ENCODE measurements at regions not wholly inside any gene's neighbourhood (a gene's known extent, or its start where the extent isn't known, plus 50 kb on each side); places are given as distances from the start of the nearest gene placed in this dataset.
A peak's percentile ranks its signal among the peaks of the same experiment; 100 is the strongest.
"Not testable (repeated sequence)": the region's sequence is repeated elsewhere in the genome, so short reads cannot be mapped to it uniquely, and the experiment has no call there.

- DNase-seq (ENCODE audit: low spot score): no peak
Measured at GRCh38 chr15:38733331-38733730, 168.7 kb upstream of the RASGRP1 start.

DNA sequence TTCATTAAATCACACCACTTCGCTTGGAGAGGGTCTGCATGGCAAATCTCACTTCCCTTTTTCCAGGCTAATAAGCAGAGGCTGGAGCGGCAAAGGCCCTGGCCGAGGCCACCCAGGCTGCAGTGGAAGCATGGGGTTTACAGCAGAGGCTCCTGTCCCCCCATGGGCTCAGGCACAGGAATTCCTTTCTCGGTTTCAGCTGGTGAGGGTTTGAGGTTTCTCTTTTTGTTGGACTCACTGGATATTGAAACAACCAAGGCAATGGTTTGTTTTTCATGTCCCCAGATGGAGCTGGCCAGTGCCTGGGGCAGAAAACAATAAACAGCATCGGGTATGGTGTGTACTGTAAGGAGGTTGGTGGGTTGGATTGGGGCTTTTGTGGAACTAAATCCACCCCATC lies 175.6 kb upstream of the RASGRP1 start:
- DNase-seq (ENCODE audit: low spot score): no peak

DNA sequence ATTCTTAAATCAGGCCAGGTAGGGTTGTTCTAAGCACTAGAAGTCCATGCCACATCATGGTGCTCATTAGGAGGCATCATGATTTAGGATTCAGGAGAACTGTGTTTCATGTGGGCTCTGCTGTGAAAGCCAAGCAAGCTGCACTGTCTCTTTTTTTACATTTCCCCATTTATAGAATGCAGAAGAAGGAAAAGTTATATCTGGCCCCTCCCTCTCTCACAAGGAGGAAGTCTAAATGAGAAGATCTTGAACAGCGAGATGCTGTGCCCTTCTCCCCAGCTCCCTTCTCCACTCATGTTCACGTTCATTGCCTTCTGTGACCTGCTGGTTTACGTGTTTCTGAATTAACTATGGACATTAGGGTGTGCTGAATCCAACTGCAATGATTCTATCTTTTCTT lies 178.5 kb upstream of the RASGRP1 start:
- no peak for DNase-seq (ENCODE audit: low spot score)

GRCh38 chr15:38745126-38745525 lies 180.5 kb upstream of the RASGRP1 start:
- no peak for DNase-seq (ENCODE audit: low spot score)

DNA sequence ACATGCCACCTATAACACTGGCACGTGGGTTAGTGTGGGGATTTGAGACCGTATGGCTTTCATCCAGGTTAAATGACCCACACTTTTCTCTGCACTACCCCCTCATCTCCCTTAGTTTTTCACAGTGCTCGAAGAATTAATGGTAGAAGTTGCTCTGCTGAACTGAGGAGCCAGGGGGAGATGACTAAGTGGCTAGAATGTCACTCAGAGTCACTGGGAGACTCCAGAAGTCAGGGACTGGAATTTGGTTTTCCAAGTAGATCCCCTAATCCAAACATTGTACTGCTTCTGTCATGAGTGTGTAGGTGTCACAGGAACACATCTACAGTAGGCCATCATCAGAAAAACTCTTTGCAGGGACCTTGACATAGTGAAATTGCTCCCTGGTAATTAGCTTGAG lies 181.0 kb upstream of the RASGRP1 start:
- no peak for DNase-seq (ENCODE audit: low spot score)

GRCh38 chr15:38746211-38746610 lies 181.6 kb upstream of the RASGRP1 start:
- no peak for DNase-seq (ENCODE audit: low spot score)

DNA sequence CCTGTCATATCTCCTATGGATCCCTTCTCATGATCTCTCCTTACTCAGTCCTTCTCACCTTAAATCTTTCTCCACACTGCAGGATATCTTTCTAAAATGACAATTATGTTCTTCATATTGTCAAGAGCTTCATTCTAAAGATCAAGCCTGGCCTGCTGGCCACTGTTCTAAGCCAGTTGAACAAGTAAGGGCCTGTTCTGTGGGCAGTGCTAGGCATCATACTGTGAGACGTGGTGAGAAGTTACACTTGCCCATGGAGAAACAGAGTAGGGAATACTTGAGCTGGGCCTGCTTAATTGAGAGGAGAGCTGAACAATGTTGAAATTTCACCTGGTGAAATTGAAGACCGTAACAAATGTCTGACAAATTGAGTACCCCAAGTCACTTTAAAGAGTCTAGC lies 184.1 kb upstream of the RASGRP1 start:
- no peak for DNase-seq (ENCODE audit: low spot score)

DNA sequence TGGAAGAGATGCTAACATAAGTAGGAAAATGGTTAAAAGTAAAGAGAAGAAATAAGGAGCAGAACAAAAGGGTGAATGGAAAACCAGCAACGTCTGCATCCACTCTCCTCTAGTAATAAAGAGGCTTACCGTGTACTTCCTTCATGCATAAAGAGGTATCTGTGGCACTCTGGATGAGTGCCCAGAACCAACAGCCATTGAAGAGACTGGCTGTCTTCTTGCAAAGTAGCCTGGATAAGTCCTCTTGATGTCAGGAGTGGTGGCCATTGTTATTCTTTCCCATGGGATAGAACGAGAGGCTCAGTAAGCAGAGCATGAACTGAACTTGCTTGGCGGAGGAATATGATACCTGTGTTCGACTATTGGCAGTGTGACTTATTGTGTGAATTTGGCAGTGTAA lies 186.2 kb upstream of the RASGRP1 start:
- no peak for DNase-seq (ENCODE audit: low spot score)

- no peak for DNase-seq (ENCODE audit: low spot score)
Measured at GRCh38 chr15:38755718-38756117, 191.1 kb upstream of the RASGRP1 start.

DNA sequence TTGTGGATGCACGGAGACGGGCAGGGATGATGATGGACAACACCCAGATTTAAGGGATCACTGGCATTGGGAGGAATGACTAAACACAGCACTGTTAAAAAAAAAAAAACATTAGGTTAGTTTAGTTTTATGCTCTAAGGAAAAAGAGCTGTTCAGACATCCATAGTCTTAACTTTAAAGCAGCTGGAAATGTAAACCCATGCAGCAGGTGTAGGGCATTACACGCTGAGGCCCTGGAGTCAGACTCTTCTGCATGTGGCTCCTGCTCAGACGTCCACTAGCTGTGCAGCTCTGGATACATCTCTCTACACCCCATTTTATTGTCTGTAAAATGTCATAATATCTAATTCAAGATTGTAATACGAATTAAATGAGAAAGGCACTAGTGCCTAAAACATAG lies 191.8 kb upstream of the RASGRP1 start:
- DNase-seq (ENCODE audit: low spot score): peak; percentile 6

DNA sequence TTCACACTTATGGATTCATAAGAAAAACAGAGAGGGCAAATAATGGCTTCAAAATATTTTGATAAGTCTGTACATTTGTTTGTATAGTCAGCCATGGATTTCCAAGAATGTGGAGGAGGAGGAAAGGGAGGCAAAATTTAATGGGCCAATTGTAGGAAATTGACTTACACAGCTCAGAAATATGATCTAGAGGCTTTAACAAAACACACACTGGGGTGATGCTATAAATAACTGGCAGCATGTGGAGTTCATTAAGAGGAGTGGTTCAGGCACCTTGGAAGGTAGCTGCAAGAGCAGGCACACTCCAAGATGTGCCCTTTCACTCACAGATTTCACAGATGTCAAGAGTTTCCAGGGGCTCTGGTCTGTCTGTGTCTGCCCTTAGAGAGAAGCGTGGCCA lies 193.4 kb upstream of the RASGRP1 start:
- peak; percentile 33 for DNase-seq (ENCODE audit: low spot score)

GRCh38 chr15:38761681-38762080 lies 197.1 kb upstream of the RASGRP1 start:
- DNase-seq (ENCODE audit: low spot score): no peak

DNA sequence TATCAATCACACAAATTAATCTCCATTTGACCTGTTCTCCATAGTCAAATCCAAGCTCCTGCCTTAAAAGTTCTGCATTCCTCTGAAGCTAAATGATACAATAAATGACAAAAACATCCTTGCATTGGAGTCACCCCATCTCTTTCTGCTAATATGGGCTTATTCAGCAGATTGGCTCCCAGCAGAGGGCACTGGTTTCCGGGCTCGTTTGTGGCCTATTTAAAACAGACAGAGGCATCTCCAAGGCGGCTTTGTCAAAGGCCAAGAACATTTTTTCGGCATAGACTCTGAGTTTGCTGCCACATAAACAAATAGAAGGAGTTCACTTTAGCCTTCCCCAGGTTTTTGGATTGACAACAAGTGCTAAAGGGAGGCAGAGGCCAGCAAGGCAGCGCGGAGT lies 204.4 kb upstream of the RASGRP1 start:
- peak; percentile 28 for DNase-seq (ENCODE audit: low spot score)

- DNase-seq (ENCODE audit: low spot score): no peak
Measured at GRCh38 chr15:38769492-38769891, 204.9 kb upstream of the RASGRP1 start.

GRCh38 chr15:38774076-38774475 lies 209.5 kb upstream of the RASGRP1 start:
- DNase-seq (ENCODE audit: low spot score): not testable (repeated sequence)

DNA sequence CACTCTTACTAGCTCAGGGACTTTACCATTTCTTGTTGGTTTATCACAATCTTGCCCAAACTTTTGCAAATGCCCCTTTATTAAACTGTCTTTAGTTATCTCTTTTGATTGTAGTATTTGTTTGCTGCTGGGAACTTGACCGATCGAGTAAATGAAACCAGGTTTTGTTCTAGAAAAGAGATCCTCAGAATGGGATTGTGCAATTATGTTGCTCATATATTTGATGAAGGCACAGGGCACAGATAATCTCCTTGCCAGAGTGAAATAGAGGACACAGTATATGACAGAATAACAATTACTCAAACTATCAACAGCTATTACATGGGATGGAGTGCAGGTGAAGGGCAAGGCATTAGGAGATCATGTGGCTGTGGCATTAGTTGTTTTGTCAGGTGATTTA lies 216.6 kb upstream of the RASGRP1 start:
- no peak for DNase-seq (ENCODE audit: low spot score)

DNA sequence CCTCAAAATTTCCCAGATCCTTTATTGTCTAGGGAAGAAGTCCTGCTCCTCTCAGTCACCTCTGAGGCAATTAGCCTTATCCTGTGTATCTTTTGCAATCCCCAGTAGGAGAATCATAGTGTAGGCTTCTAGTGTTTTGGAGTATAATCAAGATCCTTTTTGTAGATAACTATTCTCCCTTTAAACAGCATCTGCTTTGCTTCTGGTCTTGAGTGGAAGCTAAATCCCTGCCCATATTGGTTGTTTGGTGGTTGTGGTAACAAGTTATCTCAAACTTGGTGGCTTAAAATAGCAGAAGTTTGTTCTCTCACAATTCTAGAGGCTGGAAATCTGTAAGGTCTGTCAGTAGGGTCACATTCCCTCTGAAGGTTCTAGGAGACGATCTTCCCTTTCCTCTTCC lies 217.5 kb upstream of the RASGRP1 start:
- no peak for DNase-seq (ENCODE audit: low spot score)

- no peak for DNase-seq (ENCODE audit: low spot score)
Measured at GRCh38 chr15:38788918-38789317, 224.3 kb upstream of the RASGRP1 start.

DNA sequence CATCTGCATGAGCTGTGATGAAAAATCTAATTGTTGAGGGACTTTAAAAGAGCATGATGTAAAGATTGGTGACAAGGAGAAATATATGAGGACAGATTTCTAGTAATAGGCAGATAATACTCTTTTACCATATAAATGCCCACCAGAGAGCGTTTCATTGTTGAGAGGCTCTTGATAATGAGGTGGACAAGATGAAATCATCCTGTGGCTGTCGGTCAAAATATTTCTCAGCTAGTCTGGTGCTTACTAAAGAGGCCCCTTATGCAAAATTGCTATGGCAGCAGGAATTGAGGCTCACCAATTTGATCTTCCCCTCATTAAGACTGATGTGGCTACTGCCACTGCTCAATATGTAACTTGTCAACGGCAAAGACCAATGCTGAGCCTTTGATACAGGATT lies 225.0 kb upstream of the RASGRP1 start:
- no peak for DNase-seq (ENCODE audit: low spot score)

GRCh38 chr15:38793206-38793810 lies 228.7 kb upstream of the RASGRP1 start:
- DNase-seq (ENCODE audit: low spot score): no peak

GRCh38 chr15:38795471-38796245 lies 231.0 kb upstream of the RASGRP1 start:
- peak; percentile 76 for DNase-seq (ENCODE audit: low spot score)

GRCh38 chr15:38796589-38796988 lies 232.0 kb upstream of the RASGRP1 start:
- no peak for DNase-seq (ENCODE audit: low spot score)

DNA sequence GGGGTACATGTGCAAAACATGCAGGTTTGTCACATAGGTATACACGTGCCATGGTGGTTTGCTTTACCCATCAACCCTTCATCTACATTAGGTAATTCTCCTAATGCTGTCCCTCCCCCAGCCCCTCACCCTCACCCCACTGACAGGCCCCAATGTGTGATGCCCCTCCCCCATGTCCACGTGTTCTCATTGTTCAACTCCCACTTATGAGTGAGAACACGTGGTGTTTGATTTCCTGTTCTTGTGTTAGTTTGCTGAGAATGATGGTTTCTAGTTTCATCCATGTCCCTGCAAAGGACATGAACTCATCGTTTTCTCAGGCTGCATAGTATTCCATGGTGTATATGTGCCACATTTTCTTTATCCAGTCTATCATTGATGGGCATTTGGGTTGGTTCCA lies 232.9 kb upstream of the RASGRP1 start:
- DNase-seq (ENCODE audit: low spot score): not testable (repeated sequence)

- not testable (repeated sequence) for DNase-seq (ENCODE audit: low spot score)
Measured at GRCh38 chr15:38799202-38799601, 234.6 kb upstream of the RASGRP1 start.
